B cell (primary cell): ENCODE measurements at regions not wholly inside any gene's neighbourhood (a gene's known extent, or its start where the extent isn't known, plus 50 kb on each side); places are given as distances from the start of the nearest gene placed in this dataset.

Source experiments
- ATAC-seq: fragments of 200-7000 bp; cut with Tn5 transposase; one replicate; pipeline ENCODE4 v1.10.0; 2021; ENCODE audit warnings: low read depth, mild to moderate bottlenecking, moderate number of reproducible peaks, moderate library complexity
- CTCF ChIA-PET: fragments of 350-600 bp; sonication (Branson Sonifier 250); formaldehyde crosslinking; loops from one replicate; lab custom pipeline; 2021; ENCODE audit warnings: antibody characterized with exemption, inconsistent platforms; lab: Charles Lee
- POLR2A ChIA-PET: fragments of 350-600 bp; sonication (Branson Sonifier 250); formaldehyde crosslinking; loops from one replicate; lab custom pipeline; 2021; ENCODE audit warnings: antibody characterized with exemption; lab: Charles Lee
- DNase-seq: peaks from one replicate; pipeline ENCODE4 v3.0.0; 2013
- H2AFZ ChIP-seq: 2 replicates; pipeline ENCODE4 v1.6.1; 2012; ENCODE audit warnings: mild to moderate bottlenecking, low read depth, low read length; ENCODE audit not compliant: insufficient read depth, poor library complexity, severe bottlenecking
- H3K27ac ChIP-seq, 2 donors: 1 replicate in 1 of 2; 2 replicates in 1 of 2; pipeline ENCODE4 v1.5.1; 2012 to 2013; ENCODE audit warnings: low read length in 2 of 2, mild to moderate bottlenecking in 2 of 2, moderate library complexity in 1 of 2
- H3K27me3 ChIP-seq, 4 experiments: fragments of 200-600 bp in 1 of 4; sonication (generic) in 1 of 4; replicated peaks in 1 of 4; 1 replicate in 2 of 4; 2 replicates in 2 of 4; pipeline versions ENCODE4 v1.6.1 to v1.7.0; 2013 to 2016; ENCODE audit warnings: low read length in 3 of 4, mild to moderate bottlenecking in 2 of 4, mixed read lengths in 1 of 4, moderate library complexity in 1 of 4; ENCODE audit not compliant: insufficient read depth in 4 of 4, control insufficient read depth in 3 of 4; ENCODE audit errors: control extremely low read depth in 1 of 4
- H3K36me3 ChIP-seq, 2 experiments: replicated peaks in 1 of 2; 1 replicate in 1 of 2; 2 replicates in 1 of 2; pipeline versions ENCODE4 v1.6.1 to v1.7.1; 2013; ENCODE audit warnings: low read length in 1 of 2; ENCODE audit not compliant: insufficient read depth in 2 of 2, control insufficient read depth in 1 of 2; ENCODE audit errors: control extremely low read depth in 1 of 2, extremely low read depth in 1 of 2
- H3K4me1 ChIP-seq, 2 donors: fragments of 200-600 bp in 1 of 2; sonication (generic) in 1 of 2; 1 replicate in 1 of 2; 2 replicates in 1 of 2; pipeline versions ENCODE4 v1.5.1 to v1.6.1; 2013 to 2017; ENCODE audit warnings: low read length in 2 of 2; ENCODE audit not compliant: control insufficient read depth in 2 of 2, insufficient read depth in 2 of 2
- H3K4me2 ChIP-seq: replicated peaks from 2 replicates; pipeline ENCODE3; 2012; ENCODE audit warnings: mild to moderate bottlenecking, low read depth, low read length; ENCODE audit not compliant: poor library complexity, severe bottlenecking
- H3K4me3 ChIP-seq, 5 experiments: fragments of 200-600 bp in 1 of 5; sonication (generic) in 1 of 5; 1 replicate in 3 of 5; 2 replicates in 2 of 5; pipeline versions ENCODE4 v1.5.1 to v1.7.0; 2011 to 2016; ENCODE audit warnings: low read length in 4 of 5, mild to moderate bottlenecking in 4 of 5, low read depth in 2 of 5, control low read depth in 1 of 5, moderate library complexity in 1 of 5; ENCODE audit not compliant: insufficient read depth in 1 of 5; ENCODE audit errors: control extremely low read depth in 1 of 5, extremely low read depth in 1 of 5
- H3K79me2 ChIP-seq: fragments of 200-600 bp; sonication (generic); one replicate; pipeline ENCODE4 v1.6.0; 2016; ENCODE audit warnings: low read length; ENCODE audit not compliant: control insufficient read depth, insufficient read depth
- H3K9ac ChIP-seq: fragments of 200-600 bp; sonication (generic); 2 replicates; pipeline ENCODE4 v1.6.1; 2017; ENCODE audit warnings: mild to moderate bottlenecking, low read length, moderate library complexity
- H3K9me3 ChIP-seq, 3 donors: one replicate each; pipeline versions ENCODE4 v1.6.1 to v1.7.1; 2013; ENCODE audit warnings: low read length in 2 of 3; ENCODE audit not compliant: control insufficient read depth in 2 of 3, insufficient read depth in 1 of 3; ENCODE audit errors: control extremely low read depth in 1 of 3
- H4K20me1 ChIP-seq: 2 replicates; pipeline ENCODE4 v1.6.0; 2012; ENCODE audit warnings: mild to moderate bottlenecking, low read length; ENCODE audit not compliant: insufficient read depth, control insufficient read depth, poor library complexity, severe bottlenecking
- H3K27ac Mint-ChIP-seq: one replicate; pipeline ENCODE4 v1.8.0; 2021; ENCODE audit warnings: mixed read lengths
- H3K27me3 Mint-ChIP-seq: one replicate; pipeline ENCODE4 v1.8.0; 2021; ENCODE audit warnings: mixed read lengths
- H3K4me1 Mint-ChIP-seq: one replicate; pipeline ENCODE4 v1.8.0; 2021; ENCODE audit warnings: mixed read lengths
- H3K4me3 Mint-ChIP-seq: one replicate; pipeline ENCODE4 v1.8.0; 2021; ENCODE audit warnings: mixed read lengths
- H3K9me3 Mint-ChIP-seq: one replicate; pipeline ENCODE4 v1.8.0; 2022; ENCODE audit warnings: mixed read lengths; ENCODE audit not compliant: insufficient read depth
- CTCF ChIP-seq: fragments of 200-600 bp; IDR thresholded peaks from one replicate; pipeline ENCODE4 v1.8.0; 2022; ENCODE audit warnings: antibody characterized with exemption, mild to moderate bottlenecking
- EZH2 ChIP-seq: IDR thresholded peaks from 2 replicates; pipeline ENCODE4 v1.6.1; 2012; ENCODE audit warnings: borderline replicate concordance, low read depth, mild to moderate bottlenecking, moderate library complexity, low read length; ENCODE audit not compliant: insufficient read depth, poor library complexity, severe bottlenecking
- WGBS: methylation state at CpG from one replicate; pipeline ENCODE4 v1.1.5; 2013; ENCODE audit warnings: missing lambda C conversion rate; ENCODE audit not compliant: insufficient coverage; 5-methylcytosine and 5-hydroxymethylcytosine counted together
- intact Hi-C: fragments of 100-400 bp; cut with micrococcal nuclease; formaldehyde crosslinking; loops from one replicate; pipeline ENCODE4 v1.10.0; 2022

DNA sequence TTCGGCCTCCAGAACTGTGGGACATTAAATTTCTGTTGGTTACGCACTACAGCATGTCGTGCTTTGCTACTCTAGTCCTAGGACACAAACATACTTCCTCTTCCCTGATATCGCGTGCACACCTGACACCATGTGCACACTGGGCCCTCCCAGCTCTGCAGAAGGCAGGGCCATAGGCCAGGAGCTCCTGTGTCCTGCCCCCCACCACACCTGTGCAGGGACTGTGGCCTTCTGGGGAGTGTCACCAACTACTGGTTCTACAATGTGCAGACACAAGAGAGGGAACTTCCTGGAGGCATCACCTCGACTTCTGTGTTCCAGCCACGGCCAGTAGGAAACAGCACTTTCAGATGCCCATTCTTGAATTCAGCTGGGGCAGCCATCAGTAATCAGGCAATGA is 646.4 kb upstream of the MGMT start:
- ATAC-seq (no peak), DNase-seq (no peak)
- Histone ChIP-seq H3K27ac (no peak overlapping the region), H3K9ac (no peak overlapping the region), H3K4me3 (no peak overlapping the region), H3K79me2 (no peaks in the 10 kb centered on the region), H3K4me2 (no peak overlapping the region), H3K36me3 (no peaks in the 10 kb centered on the region), H3K9me3 (peaks cover 0 to 19% (median 0%) of the 10 kb centered on the region in 3 donors), H3K27me3 (no peaks in the 10 kb centered on the region), H3K4me1 (no peaks in the 10 kb centered on the region), H2AFZ (no peak overlapping the region), H4K20me1 (no peaks in the 10 kb centered on the region)
- Mint-ChIP-seq H3K27me3 (peaks cover 4% of the 10 kb centered on the region), H3K9me3 (no peaks in the 10 kb centered on the region), H3K4me3 (no peak overlapping the region), H3K27ac (no peak overlapping the region), H3K4me1 (no peaks in the 10 kb centered on the region)
- TF ChIP-seq CTCF (no peak), EZH2 (no peak)
- POLR2A ChIA-PET = no interaction called here
- intact Hi-C loops = no loop called here
- CTCF ChIA-PET = no interaction called here
- 82% methylated on average over 5 of the region's 7 CpGs for WGBS

GRCh38 chr10:128823201-128823600 is 643.8 kb upstream of the MGMT start:
- Histone ChIP-seq H3K36me3 (no peaks in the 10 kb centered on the region), H3K79me2 (no peaks in the 10 kb centered on the region), H3K27me3 (no peaks in the 10 kb centered on the region), H2AFZ (no peak overlapping the region), H3K27ac (no peak overlapping the region), H3K4me1 (no peaks in the 10 kb centered on the region), H3K9ac (no peak overlapping the region), H3K9me3 (peaks cover 0 to 14% (median 0%) of the 10 kb centered on the region in 3 donors), H3K4me3 (no peak overlapping the region), H4K20me1 (no peaks in the 10 kb centered on the region), H3K4me2 (no peak overlapping the region)
- H3K4me3 Mint-ChIP-seq = no peak overlapping the region
- no peak for TF ChIP-seq EZH2
- no peak for TF ChIP-seq CTCF
- H3K27me3 Mint-ChIP-seq = peaks cover 4% of the 10 kb centered on the region
- no peak for ATAC-seq
- CTCF ChIA-PET = no interaction called here
- WGBS = 94% methylated on average over 16 of the region's 16 CpGs
- no peaks in the 10 kb centered on the region for H3K4me1 Mint-ChIP-seq
- intact Hi-C loops = no loop called here
- H3K27ac Mint-ChIP-seq = no peak overlapping the region
- DNase-seq = no peak
- POLR2A ChIA-PET = no interaction called here
- no peaks in the 10 kb centered on the region for H3K9me3 Mint-ChIP-seq
